Astrocyte (in vitro differentiated cells and primary cell): ENCODE measurements at regions not wholly inside any gene's neighbourhood (a gene's known extent, or its start where the extent isn't known, plus 50 kb on each side); places are given as distances from the start of the nearest gene placed in this dataset.

Experiments
- EZH2 ChIP-seq: IDR thresholded peaks from 2 replicates; pipeline ENCODE4 v1.6.1; 2012; ENCODE audit warnings: mild to moderate bottlenecking, low read length, inconsistent platforms; ENCODE audit not compliant: insufficient read depth
- TF ChIP-seq, protein P1 (sequence below): IDR thresholded peaks from 2 replicates; pipeline ENCODE4 v1.5.1; 2011; ENCODE audit warnings: low read depth, mild to moderate bottlenecking, inconsistent platforms, low read length, moderate library complexity; ENCODE audit not compliant: insufficient read depth

DNA sequence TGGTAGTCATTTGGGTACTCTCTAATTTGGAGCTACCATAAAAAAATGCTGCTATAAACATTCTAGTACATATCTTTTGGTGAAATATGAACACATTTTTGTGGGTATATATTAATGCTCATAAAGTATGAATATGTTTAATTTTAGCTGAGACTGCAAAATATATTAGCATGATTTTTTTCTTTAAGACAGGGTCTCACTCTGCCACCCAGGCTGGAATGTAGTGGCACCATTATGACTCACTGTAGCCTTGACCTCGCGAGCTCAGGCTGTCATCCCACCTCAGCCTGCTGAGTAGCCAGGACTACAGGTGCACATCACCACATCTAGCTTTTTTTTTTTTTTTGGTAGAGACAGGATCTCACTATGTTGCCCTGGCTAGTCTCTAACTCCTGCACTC lies 371.7 kb downstream of the SOX9 start:
- TF ChIP-seq, protein P1, sequence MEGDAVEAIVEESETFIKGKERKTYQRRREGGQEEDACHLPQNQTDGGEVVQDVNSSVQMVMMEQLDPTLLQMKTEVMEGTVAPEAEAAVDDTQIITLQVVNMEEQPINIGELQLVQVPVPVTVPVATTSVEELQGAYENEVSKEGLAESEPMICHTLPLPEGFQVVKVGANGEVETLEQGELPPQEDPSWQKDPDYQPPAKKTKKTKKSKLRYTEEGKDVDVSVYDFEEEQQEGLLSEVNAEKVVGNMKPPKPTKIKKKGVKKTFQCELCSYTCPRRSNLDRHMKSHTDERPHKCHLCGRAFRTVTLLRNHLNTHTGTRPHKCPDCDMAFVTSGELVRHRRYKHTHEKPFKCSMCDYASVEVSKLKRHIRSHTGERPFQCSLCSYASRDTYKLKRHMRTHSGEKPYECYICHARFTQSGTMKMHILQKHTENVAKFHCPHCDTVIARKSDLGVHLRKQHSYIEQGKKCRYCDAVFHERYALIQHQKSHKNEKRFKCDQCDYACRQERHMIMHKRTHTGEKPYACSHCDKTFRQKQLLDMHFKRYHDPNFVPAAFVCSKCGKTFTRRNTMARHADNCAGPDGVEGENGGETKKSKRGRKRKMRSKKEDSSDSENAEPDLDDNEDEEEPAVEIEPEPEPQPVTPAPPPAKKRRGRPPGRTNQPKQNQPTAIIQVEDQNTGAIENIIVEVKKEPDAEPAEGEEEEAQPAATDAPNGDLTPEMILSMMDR, result no peak
- no peak for TF ChIP-seq EZH2
